ENCODE measurements at regions not wholly inside any gene's neighbourhood (a gene's known extent, or its start where the extent isn't known, plus 50 kb on each side); places are given as distances from the start of the nearest gene placed in this dataset.

- TF ChIP-seq POLR2A (IDR thresholded peaks at IDR 0.05; ENCODE audit: low read length) (no peak), GATA1 (IDR thresholded peaks at IDR 0.05; ENCODE audit: low read depth, low read length) (no peak)
These were observed 1718.0 kb upstream of the PCDH7 start for GRCh38 chr4:29002151-29002550.
